ENCODE measurements at regions not wholly inside any gene's neighbourhood (a gene's known extent, or its start where the extent isn't known, plus 50 kb on each side); places are given as distances from the start of the nearest gene placed in this dataset.

GRCh38 chr2:19833978-19834377, 67.8 kb downstream of the TTC32 start:
- Histone ChIP-seq H3K27me3 (ENCODE audit: control insufficient read depth, insufficient read depth, low read length) (no peaks in the 10 kb centered on the region; the same call in 1 of the 2 replicates), H3K4me3 (ENCODE audit: low read depth, low read length) (no peak overlapping the region), H3K36me3 (ENCODE audit: control insufficient read depth, insufficient read depth, low read length) (no peaks in the 10 kb centered on the region)
- DNase-seq (ENCODE audit: low read depth), result no peak
- ChIA-PET POLR2A (no interaction called here), CTCF (no interaction called here)
- no peak for TF ChIP-seq CTCF (IDR thresholded peaks at IDR 0.05; ENCODE audit: insufficient read depth, low read depth, low read length)

GRCh38 chr2:19829672-19830071, 72.1 kb downstream of the TTC32 start:
- ChIA-PET POLR2A (no interaction called here), CTCF (interaction anchor here (1.1 kb wide), 1 partner anchor 8 kb away, joined by 3 read pairs; no protein-coding TSS in a partner anchor)
- Histone ChIP-seq H3K27me3 (ENCODE audit: control insufficient read depth, insufficient read depth, low read length) (no peaks in the 10 kb centered on the region; the same call in 1 of the 2 replicates), H3K36me3 (ENCODE audit: control insufficient read depth, insufficient read depth, low read length) (no peaks in the 10 kb centered on the region), H3K4me3 (ENCODE audit: low read depth, low read length) (no peak overlapping the region)
- no peak for TF ChIP-seq CTCF (IDR thresholded peaks at IDR 0.05; ENCODE audit: insufficient read depth, low read depth, low read length)
- DNase-seq (ENCODE audit: low read depth), result no peak

GRCh38 chr2:19826874-19827273, 74.9 kb downstream of the TTC32 start:
- ChIA-PET POLR2A (no interaction called here), CTCF (interaction anchor here (1.2 to 1.5 kb wide), 2 partner anchors 10 to 23 kb away, joined by 3 read pairs; no protein-coding TSS in a partner anchor)
- no peak for TF ChIP-seq CTCF (IDR thresholded peaks at IDR 0.05; ENCODE audit: insufficient read depth, low read depth, low read length)
- no peak for DNase-seq (ENCODE audit: low read depth)
- Histone ChIP-seq H3K36me3 (ENCODE audit: control insufficient read depth, insufficient read depth, low read length) (no peaks in the 10 kb centered on the region), H3K27me3 (ENCODE audit: control insufficient read depth, insufficient read depth, low read length) (no peaks in the 10 kb centered on the region; the same call in 1 of the 2 replicates), H3K4me3 (ENCODE audit: low read depth, low read length) (no peak overlapping the region)

- no peaks in the 10 kb centered on the region for H3K36me3 ChIP-seq (ENCODE audit: control insufficient read depth, insufficient read depth, low read length)
- CTCF ChIA-PET, result no interaction called here
- POLR2A ChIA-PET, result no interaction called here
- no peak overlapping the region for H3K4me3 ChIP-seq (ENCODE audit: low read depth, low read length)
- DNase-seq (ENCODE audit: low read depth), result peak; percentile 71
- no peak for TF ChIP-seq CTCF (IDR thresholded peaks at IDR 0.05; ENCODE audit: insufficient read depth, low read depth, low read length)
- H3K27me3 ChIP-seq (ENCODE audit: control insufficient read depth, insufficient read depth, low read length), result no peaks in the 10 kb centered on the region
Observed at GRCh38 chr2:19823507-19823906, 78.3 kb downstream of the TTC32 start.

- POLR2A ChIA-PET, result interaction anchor here (0.8 kb wide), 1 partner anchor 11 kb away, joined by 3 read pairs; no protein-coding TSS in a partner anchor
- CTCF ChIA-PET, result interaction anchor here (0.6 to 1.4 kb wide), 2 partner anchors 273 to 450 kb away, joined by 3 to 5 read pairs; no protein-coding TSS in a partner anchor
- peak; percentile 32; the same call in 1 of the 2 replicates for TF ChIP-seq CTCF (IDR thresholded peaks at IDR 0.05; ENCODE audit: insufficient read depth, low read depth, low read length)
- H3K27me3 ChIP-seq (ENCODE audit: control insufficient read depth, insufficient read depth, low read length), result no peaks in the 10 kb centered on the region
- peak; percentile 94 for DNase-seq (ENCODE audit: low read depth)
- no peaks in the 10 kb centered on the region for H3K36me3 ChIP-seq (ENCODE audit: control insufficient read depth, insufficient read depth, low read length)
- H3K4me3 ChIP-seq (ENCODE audit: low read depth, low read length), result no peak overlapping the region
Observed at GRCh38 chr2:19819097-19820065, 82.4 kb downstream of the TTC32 start.
